ENCODE measurements at regions not wholly inside any gene's neighbourhood (a gene's known extent, or its start where the extent isn't known, plus 50 kb on each side); places are given as distances from the start of the nearest gene placed in this dataset.
"Not testable (repeated sequence)": the region's sequence is repeated elsewhere in the genome, so short reads cannot be mapped to it uniquely, and the experiment has no call there.

- Histone ChIP-seq H3K4me3 (ENCODE audit: insufficient read depth, low read length, poor library complexity, severe bottlenecking) (no peak overlapping the region), H3K4me2 (ENCODE audit: low read depth, low read length, poor library complexity, severe bottlenecking) (no peak overlapping the region), H3F3A (ENCODE audit: insufficient read depth) (no peaks in the 10 kb centered on the region), H3K9ac (ENCODE audit: low read length) (no peak overlapping the region), H2AFZ (ENCODE audit: low read depth, low read length, severe bottlenecking) (no peak overlapping the region), H3K9me3 (ENCODE audit: insufficient read depth, low read length) (no peaks in the 10 kb centered on the region), H3K79me2 (ENCODE audit: insufficient read depth, low read length) (no peaks in the 10 kb centered on the region), H3K9me2 (replicated peaks; ENCODE audit: insufficient read depth, low read length) (no peaks in the 10 kb centered on the region), H3K36me3 (ENCODE audit: low read length) (no peaks in the 10 kb centered on the region), H3K27me3 (ENCODE audit: low read length) (no peaks in the 10 kb centered on the region), H4K20me1 (ENCODE audit: low read depth, low read length) (no peaks in the 10 kb centered on the region), H3K27ac (ENCODE audit: low read depth, low read length) (no peak overlapping the region)
- TF ChIP-seq, protein P1, sequence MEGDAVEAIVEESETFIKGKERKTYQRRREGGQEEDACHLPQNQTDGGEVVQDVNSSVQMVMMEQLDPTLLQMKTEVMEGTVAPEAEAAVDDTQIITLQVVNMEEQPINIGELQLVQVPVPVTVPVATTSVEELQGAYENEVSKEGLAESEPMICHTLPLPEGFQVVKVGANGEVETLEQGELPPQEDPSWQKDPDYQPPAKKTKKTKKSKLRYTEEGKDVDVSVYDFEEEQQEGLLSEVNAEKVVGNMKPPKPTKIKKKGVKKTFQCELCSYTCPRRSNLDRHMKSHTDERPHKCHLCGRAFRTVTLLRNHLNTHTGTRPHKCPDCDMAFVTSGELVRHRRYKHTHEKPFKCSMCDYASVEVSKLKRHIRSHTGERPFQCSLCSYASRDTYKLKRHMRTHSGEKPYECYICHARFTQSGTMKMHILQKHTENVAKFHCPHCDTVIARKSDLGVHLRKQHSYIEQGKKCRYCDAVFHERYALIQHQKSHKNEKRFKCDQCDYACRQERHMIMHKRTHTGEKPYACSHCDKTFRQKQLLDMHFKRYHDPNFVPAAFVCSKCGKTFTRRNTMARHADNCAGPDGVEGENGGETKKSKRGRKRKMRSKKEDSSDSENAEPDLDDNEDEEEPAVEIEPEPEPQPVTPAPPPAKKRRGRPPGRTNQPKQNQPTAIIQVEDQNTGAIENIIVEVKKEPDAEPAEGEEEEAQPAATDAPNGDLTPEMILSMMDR (IDR thresholded peaks at IDR 0.05; ENCODE audit: insufficient read depth, low read length, poor library complexity, severe bottlenecking), result no peak
- no peak for TF ChIP-seq EZH2phosphoT487 (conservative IDR thresholded peaks at IDR 0.05; ENCODE audit: low read length)
Observed at GRCh38 chr3:70464465-70464864, 152.0 kb upstream of the MDFIC2 start.

DNA sequence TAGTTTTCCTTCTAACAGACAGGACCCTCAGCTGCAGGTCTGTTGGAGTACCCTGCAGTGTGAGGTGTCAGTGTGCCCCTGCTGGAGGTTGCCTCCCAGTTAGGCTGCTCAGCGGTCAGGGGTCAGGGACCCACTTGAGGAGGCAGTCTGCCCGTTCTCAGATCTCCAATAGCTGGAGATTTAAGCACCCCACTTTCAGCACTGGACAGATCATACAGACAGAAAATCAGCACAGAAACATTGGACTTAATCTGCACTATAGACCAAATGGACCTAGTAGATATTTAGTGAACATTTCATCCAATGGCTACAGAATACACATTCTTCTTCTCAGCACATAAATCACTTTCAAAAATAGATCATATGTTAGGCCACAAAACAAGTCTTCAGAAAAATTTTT lies 137.8 kb upstream of the MDFIC2 start:
- H3K36me3 ChIP-seq (ENCODE audit: low read length); H2AFZ ChIP-seq (ENCODE audit: low read depth, low read length, severe bottlenecking); H3F3A ChIP-seq (ENCODE audit: insufficient read depth); H3K27ac ChIP-seq (ENCODE audit: low read depth, low read length); H3K4me2 ChIP-seq (ENCODE audit: low read depth, low read length, poor library complexity, severe bottlenecking); H4K20me1 ChIP-seq (ENCODE audit: low read depth, low read length); H3K4me3 ChIP-seq (ENCODE audit: insufficient read depth, low read length, poor library complexity, severe bottlenecking); H3K79me2 ChIP-seq (ENCODE audit: insufficient read depth, low read length); H3K9me2 ChIP-seq (replicated peaks; ENCODE audit: insufficient read depth, low read length); H3K27me3 ChIP-seq (ENCODE audit: low read length); H3K9ac ChIP-seq (ENCODE audit: low read length); H3K9me3 ChIP-seq (ENCODE audit: insufficient read depth, low read length): not testable (repeated sequence)

GRCh38 chr3:70435422-70435821 lies 123.0 kb upstream of the MDFIC2 start:
- H3F3A ChIP-seq (ENCODE audit: insufficient read depth); H4K20me1 ChIP-seq (ENCODE audit: low read depth, low read length); H3K4me3 ChIP-seq (ENCODE audit: insufficient read depth, low read length, poor library complexity, severe bottlenecking); H3K79me2 ChIP-seq (ENCODE audit: insufficient read depth, low read length); H3K9me2 ChIP-seq (replicated peaks; ENCODE audit: insufficient read depth, low read length); H3K27me3 ChIP-seq (ENCODE audit: low read length); H2AFZ ChIP-seq (ENCODE audit: low read depth, low read length, severe bottlenecking); H3K9me3 ChIP-seq (ENCODE audit: insufficient read depth, low read length); H3K36me3 ChIP-seq (ENCODE audit: low read length); H3K27ac ChIP-seq (ENCODE audit: low read depth, low read length); H3K9ac ChIP-seq (ENCODE audit: low read length); H3K4me2 ChIP-seq (ENCODE audit: low read depth, low read length, poor library complexity, severe bottlenecking): not testable (repeated sequence)

- H3F3A ChIP-seq (ENCODE audit: insufficient read depth), result no peaks in the 10 kb centered on the region
- no peak overlapping the region for H3K4me2 ChIP-seq (ENCODE audit: low read depth, low read length, poor library complexity, severe bottlenecking)
- H3K79me2 ChIP-seq (ENCODE audit: insufficient read depth, low read length), result no peaks in the 10 kb centered on the region
- H3K36me3 ChIP-seq (ENCODE audit: low read length), result no peaks in the 10 kb centered on the region
- H3K27ac ChIP-seq (ENCODE audit: low read depth, low read length), result no peak overlapping the region
- H2AFZ ChIP-seq (ENCODE audit: low read depth, low read length, severe bottlenecking), result no peak overlapping the region
- H3K4me3 ChIP-seq (ENCODE audit: insufficient read depth, low read length, poor library complexity, severe bottlenecking), result no peak overlapping the region
- TF ChIP-seq, protein P1 (IDR thresholded peaks at IDR 0.05; ENCODE audit: insufficient read depth, low read length, poor library complexity, severe bottlenecking), result no peak
- no peak for TF ChIP-seq EZH2phosphoT487 (conservative IDR thresholded peaks at IDR 0.05; ENCODE audit: low read length)
- H3K9me2 ChIP-seq (replicated peaks; ENCODE audit: insufficient read depth, low read length), result no peaks in the 10 kb centered on the region
- no peaks in the 10 kb centered on the region for H3K27me3 ChIP-seq (ENCODE audit: low read length)
- H3K9me3 ChIP-seq (ENCODE audit: insufficient read depth, low read length), result no peaks in the 10 kb centered on the region
- H3K9ac ChIP-seq (ENCODE audit: low read length), result no peak overlapping the region
- no peaks in the 10 kb centered on the region for H4K20me1 ChIP-seq (ENCODE audit: low read depth, low read length)
Observed at GRCh38 chr3:70433091-70433490, 120.7 kb upstream of the MDFIC2 start.

Measured in SU-DHL-6 (cell line).